ENCODE measurements at regions not wholly inside any gene's neighbourhood (a gene's known extent, or its start where the extent isn't known, plus 50 kb on each side); places are given as distances from the start of the nearest gene placed in this dataset.
"Not testable (repeated sequence)": the region's sequence is repeated elsewhere in the genome, so short reads cannot be mapped to it uniquely, and the experiment has no call there.

DNA sequence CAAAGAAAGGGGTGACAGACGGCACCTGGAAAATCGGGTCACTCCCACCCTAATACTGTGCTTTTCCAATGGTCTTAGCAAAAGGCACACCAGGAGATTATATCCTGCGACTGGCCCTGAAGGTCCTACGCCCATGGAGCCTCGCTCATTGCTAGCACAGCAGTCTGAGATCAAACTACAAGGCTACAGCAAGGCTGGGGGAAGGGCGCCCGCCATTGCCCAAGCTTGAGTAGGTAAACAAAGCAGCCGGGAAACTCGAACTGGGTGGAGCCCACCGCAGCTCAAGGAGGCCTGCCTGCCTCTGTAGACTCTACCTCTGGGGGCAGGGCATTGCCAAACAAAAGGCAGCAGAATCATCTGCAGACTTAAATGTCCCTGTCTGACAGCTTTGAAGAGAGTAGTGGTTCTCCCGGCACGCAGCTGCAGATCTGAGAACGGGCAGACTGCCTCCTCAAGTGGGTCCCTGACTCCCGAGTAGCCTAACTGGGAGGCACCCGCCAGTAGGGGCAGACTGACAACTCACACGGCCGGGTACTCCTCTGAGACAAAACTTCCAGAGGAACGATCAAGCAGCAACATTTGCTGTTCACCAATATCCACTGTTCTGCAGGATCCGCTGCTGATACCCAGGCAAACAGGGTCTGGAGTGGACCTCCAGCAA lies 406.0 kb downstream of the TFAP2B start:
- ATAC-seq: not testable (repeated sequence)

DNA sequence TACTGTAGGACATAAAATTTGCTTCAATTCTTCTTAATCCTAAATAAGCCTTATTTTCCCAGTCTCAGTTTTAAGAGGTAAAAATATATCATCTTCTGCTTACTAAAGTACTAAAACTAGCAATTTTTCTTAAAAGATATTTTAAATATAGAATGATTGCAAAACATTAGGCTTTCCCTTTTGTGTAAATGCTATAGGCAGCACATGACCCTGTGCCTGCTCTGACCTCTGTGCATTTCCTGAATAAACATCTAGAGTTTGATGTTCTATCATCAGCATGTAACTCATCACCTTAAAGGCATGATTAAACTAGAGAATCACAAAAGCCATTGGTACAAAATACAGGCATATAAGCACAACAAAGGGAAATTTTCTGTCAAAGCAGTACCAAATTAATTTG lies 422.7 kb downstream of the TFAP2B start:
- ATAC-seq (no peak), DNase-seq (no peak)
- no peak overlapping the region for H3K4me3 Mint-ChIP-seq
- no peaks in the 10 kb centered on the region for H3K9me3 Mint-ChIP-seq
- H3K27me3 Mint-ChIP-seq: no peaks in the 10 kb centered on the region
- H3K4me1 Mint-ChIP-seq: no peaks in the 10 kb centered on the region
- H3K27ac Mint-ChIP-seq: no peak overlapping the region

More for the DNA sequence above, 406.0 kb downstream of the TFAP2B start:
- not testable (repeated sequence) for H3K27ac Mint-ChIP-seq, H3K27me3 Mint-ChIP-seq, H3K9me3 Mint-ChIP-seq, H3K4me3 Mint-ChIP-seq, DNase-seq, H3K4me1 Mint-ChIP-seq

DNA sequence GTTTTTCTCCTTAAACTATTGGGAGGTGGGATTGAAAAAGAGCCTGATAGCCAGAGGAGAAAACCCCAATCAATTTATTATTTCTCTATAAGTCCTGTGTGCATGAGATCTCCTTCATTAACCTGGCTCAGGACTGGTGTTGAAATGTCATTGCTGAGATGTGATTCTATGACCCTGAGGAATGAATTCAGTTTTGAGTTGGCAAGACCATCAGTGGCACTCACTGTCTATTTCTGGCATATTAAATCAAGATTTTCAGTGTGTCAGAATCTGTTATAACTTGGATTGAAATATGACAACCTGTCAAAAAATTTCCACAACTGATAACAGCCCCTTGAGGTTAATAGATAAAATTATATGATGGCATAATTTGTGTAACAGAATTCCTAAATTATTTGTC lies 431.1 kb downstream of the TFAP2B start:
- no peaks in the 10 kb centered on the region for H3K9me3 Mint-ChIP-seq
- no peak overlapping the region for H3K27ac Mint-ChIP-seq
- DNase-seq (no peak), ATAC-seq (no peak)
- H3K4me1 Mint-ChIP-seq: no peaks in the 10 kb centered on the region
- no peak overlapping the region for H3K4me3 Mint-ChIP-seq
- H3K27me3 Mint-ChIP-seq: no peaks in the 10 kb centered on the region

DNA sequence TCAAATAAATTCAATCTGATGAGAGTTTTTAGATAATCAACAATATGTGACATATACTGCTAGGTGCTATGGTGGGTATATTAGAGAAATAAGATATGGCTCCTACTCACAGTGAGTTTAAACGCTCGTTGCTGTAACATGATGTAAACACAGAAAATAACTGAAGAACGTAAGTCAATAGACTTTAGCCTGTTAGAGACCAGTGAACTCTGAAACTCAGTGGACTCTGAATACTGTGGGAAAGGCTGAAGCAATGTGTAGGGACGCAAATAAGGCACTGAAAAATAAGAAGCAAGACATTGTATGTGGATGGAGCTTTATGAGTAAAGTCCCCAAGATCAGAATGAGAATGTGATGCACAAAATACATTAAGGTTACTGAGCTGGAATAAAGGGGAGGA lies 431.6 kb downstream of the TFAP2B start:
- H3K27ac Mint-ChIP-seq: no peak overlapping the region
- no peaks in the 10 kb centered on the region for H3K4me1 Mint-ChIP-seq
- H3K27me3 Mint-ChIP-seq: no peaks in the 10 kb centered on the region
- ATAC-seq (no peak), DNase-seq (no peak)
- no peaks in the 10 kb centered on the region for H3K9me3 Mint-ChIP-seq
- H3K4me3 Mint-ChIP-seq: no peak overlapping the region

DNA sequence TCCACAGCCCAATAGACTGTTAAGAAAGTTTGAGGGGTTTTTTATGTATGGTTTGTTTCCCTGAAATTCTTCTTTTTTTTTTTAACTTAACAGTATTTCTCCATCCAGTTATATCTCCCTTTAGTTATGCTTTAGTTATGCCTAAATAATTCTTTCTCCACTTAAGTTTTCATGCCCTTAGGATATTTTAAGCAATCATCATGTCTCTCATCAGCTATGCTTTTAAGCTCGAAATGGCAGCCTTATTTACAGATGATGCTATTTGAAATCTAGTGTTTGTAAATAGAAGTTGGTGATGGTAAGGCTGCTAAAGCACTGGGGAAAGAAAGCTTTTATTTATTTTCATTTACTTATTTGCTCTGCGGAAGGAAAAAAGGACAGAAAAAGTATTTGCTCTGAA lies 439.3 kb downstream of the TFAP2B start:
- Mint-ChIP-seq H3K4me3 (no peak overlapping the region), H3K27me3 (no peaks in the 10 kb centered on the region), H3K27ac (no peak overlapping the region), H3K4me1 (no peaks in the 10 kb centered on the region), H3K9me3 (no peaks in the 10 kb centered on the region)
- ATAC-seq (no peak), DNase-seq (no peak)

DNA sequence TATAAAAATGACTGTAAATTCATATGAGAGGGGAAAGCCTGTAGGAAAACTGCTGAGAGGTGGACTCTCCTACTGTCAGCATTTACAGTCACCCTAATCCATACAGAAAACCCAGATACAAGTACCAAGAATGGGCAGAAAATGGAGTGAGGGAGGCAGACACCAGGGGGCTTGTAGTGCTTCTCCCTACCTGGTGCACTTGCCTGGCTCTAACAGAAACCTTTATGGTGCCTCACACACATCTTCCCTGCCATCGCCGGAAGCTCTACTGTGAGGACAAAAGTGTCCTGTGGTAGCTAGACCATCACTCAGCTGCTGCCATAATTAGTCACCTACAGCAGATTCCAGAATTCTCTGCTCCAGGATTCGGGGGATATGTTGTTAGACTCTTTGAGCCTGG lies 441.3 kb downstream of the TFAP2B start:
- Mint-ChIP-seq H3K4me3 (no peak overlapping the region), H3K27me3 (no peaks in the 10 kb centered on the region), H3K4me1 (no peaks in the 10 kb centered on the region), H3K9me3 (no peaks in the 10 kb centered on the region), H3K27ac (no peak overlapping the region)
- ATAC-seq: no peak
- DNase-seq: no peak

DNA sequence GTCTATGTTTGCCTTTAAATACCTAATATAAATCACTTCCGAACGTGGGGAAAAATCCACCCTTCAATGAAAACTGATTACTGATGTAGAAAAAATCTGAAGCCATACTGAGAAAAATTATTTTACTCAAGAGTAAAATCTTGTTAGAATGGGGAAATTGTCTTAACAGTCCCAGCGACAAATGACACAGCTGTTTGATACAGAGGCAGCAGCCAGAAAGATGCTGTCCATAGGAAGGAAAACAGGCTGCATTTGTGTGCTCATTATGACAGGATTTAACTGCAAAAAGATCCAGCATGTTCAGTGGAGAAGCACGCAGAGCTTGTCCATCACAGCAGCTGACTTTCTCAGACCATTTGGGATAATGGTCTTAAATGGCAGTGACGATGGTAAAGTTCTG lies 443.0 kb downstream of the TFAP2B start:
- H3K4me3 Mint-ChIP-seq: no peak overlapping the region
- H3K4me1 Mint-ChIP-seq: no peaks in the 10 kb centered on the region
- DNase-seq: no peak

DNA sequence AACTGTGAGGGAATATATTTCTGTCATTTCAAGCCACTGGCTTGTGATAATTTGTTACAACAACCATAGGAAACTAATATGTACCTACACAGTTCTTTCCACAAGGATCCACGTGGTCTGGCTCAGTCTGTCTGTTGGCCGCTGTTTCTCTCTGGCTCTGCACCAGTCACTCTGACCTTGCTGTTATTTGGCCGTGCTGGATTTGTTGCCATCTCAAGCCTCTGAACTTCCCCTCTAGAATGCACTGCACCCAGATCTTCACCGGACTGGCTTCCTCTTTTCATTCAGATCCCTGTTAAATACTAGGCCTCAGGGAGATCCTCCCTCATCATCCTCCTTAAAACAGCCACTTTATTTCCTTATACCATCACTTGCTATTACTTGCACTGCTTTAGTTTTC lies 446.8 kb downstream of the TFAP2B start:
- no peaks in the 10 kb centered on the region for H3K4me1 Mint-ChIP-seq
- no peaks in the 10 kb centered on the region for H3K27me3 Mint-ChIP-seq
- ATAC-seq: no peak
- no peak overlapping the region for H3K4me3 Mint-ChIP-seq
- H3K27ac Mint-ChIP-seq: no peak overlapping the region
- no peaks in the 10 kb centered on the region for H3K9me3 Mint-ChIP-seq
- DNase-seq: no peak

More for the DNA sequence above, 443.0 kb downstream of the TFAP2B start:
- no peaks in the 10 kb centered on the region for H3K9me3 Mint-ChIP-seq
- H3K27me3 Mint-ChIP-seq: no peaks in the 10 kb centered on the region
- ATAC-seq: no peak
- H3K27ac Mint-ChIP-seq: no peak overlapping the region

DNA sequence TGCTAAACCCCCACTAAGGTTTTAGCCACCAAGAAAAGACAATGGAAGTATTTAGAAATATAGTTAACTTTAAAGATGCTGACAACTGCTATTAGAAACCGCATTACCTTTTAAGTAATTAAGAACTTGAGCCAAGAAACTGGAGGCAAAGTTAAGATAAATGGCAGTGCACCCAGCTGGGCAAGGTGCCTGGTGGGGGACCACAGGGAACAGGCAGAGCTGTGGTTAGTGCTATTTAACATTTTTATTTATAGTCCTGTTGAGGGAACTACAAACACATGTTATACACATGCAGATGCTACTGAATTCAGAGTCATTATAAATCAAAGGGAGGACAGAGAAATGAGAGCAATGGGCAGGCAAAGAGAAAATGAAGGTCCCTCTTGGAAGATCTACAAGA lies 447.9 kb downstream of the TFAP2B start:
- H3K27me3 Mint-ChIP-seq: no peaks in the 10 kb centered on the region
- H3K27ac Mint-ChIP-seq: no peak overlapping the region
- no peak overlapping the region for H3K4me3 Mint-ChIP-seq
- DNase-seq (no peak), ATAC-seq (no peak)
- H3K4me1 Mint-ChIP-seq: no peaks in the 10 kb centered on the region
- no peaks in the 10 kb centered on the region for H3K9me3 Mint-ChIP-seq

DNA sequence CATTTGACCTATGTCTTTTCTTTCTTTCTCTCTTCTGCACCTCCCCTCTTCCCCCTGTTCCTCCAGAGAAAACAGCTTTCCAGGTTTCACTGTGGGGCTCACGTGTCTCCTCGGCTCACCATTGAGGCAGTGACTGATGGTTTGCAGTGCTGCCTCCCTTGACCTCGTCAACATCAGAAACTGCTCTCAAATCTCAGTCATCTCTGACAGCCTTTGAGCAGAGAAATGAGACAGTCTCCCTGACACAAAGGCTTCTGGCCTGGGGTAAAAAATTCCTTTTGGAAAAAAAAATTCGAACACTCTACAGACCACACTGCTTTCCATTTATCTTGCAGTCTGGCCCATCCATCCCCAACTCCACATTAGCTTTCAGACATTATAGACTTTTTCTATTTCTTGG lies 450.0 kb downstream of the TFAP2B start:
- no peak overlapping the region for H3K4me3 Mint-ChIP-seq
- ATAC-seq (no peak), DNase-seq (no peak)
- peaks cover 0 to 5% of the 10 kb centered on the region in 2 donors for H3K9me3 Mint-ChIP-seq
- no peaks in the 10 kb centered on the region for H3K27me3 Mint-ChIP-seq
- no peak overlapping the region for H3K27ac Mint-ChIP-seq
- no peaks in the 10 kb centered on the region for H3K4me1 Mint-ChIP-seq

DNA sequence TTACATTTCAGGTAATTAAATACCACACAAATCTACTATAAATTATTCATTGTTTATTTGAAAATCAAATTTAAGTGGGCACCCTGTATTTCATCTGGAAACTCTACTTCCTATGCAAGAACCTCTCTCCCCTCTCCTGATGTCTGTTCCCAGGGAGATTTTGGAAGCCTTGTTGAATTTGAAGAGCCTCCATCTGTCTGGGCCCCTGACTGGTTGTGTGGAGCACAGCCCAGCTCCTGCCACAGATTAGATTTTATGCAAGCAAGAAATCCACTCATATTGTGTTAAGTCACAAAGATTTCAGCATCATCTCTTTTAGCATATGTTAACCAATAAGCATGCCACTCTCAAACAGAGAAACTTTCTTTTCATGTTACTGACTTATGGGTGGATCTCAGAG lies 451.2 kb downstream of the TFAP2B start:
- H3K4me3 Mint-ChIP-seq: no peak overlapping the region

DNA sequence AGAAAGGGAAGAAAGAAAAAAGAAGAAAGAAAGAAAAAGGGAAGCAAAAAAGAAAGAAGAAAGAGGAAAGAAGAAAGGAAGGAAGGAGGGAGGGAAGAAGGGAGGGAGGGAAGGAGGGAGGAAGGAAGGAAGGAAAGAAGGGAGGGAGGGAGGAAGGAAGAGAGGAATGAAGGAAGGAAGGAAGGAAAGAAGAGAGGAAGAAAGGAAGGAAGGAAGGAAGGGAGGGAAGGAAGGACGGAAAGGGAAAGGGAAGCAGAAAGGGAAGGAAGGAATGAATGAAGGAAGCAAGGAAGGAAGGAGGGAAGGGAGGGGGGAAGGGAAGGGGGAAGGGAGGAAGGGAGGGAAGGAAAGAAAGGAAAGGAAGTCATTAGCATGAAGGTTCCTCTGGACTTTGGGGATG lies 452.9 kb downstream of the TFAP2B start:
- H3K27me3 Mint-ChIP-seq: no peaks in the 10 kb centered on the region

More for the DNA sequence above, 451.2 kb downstream of the TFAP2B start:
- Mint-ChIP-seq H3K4me1 (no peaks in the 10 kb centered on the region), H3K9me3 (peaks cover 0 to 5% of the 10 kb centered on the region in 2 donors), H3K27me3 (no peaks in the 10 kb centered on the region), H3K27ac (no peak overlapping the region)
- ATAC-seq: no peak
- DNase-seq: no peak

DNA sequence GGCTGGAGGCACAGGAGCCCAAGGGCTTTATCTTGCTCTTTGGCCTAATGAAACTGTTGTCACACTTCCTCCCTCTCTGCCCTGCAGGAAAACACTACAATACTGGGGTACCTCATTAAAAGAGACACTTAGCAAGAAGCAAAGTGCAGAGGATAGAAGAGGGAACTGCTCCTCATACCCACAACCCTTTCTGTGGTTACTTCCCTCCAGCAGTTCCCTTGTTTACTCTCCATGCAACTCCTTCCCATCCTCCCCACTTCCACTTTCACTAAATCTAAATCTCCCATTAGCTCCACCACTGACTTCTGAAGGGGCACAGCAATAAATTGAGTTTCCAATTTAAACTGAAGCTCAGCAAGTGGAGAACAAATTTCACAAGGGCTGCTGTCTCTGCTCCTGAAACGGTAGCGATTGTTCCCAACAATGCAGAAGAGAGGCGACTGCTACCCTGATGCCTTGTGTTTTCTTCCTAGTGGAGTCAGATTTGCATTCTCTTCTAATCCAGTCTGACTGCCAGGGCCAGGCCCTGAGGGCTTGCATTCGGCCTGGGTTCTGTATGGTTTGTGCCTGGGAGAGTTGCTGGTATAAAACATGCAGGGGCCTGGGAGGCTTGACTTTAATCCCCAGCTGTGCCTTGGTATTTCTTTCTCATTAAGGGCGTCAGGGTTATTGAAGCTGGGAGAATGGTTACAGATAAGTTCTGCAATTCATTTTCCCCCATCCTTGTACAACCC lies 454.7 kb downstream of the TFAP2B start:
- no peak for DNase-seq
- no peak overlapping the region for H3K4me3 Mint-ChIP-seq
- no peaks in the 10 kb centered on the region for H3K4me1 Mint-ChIP-seq
- H3K27me3 Mint-ChIP-seq: no peaks in the 10 kb centered on the region
- peaks cover 0 to 5% of the 10 kb centered on the region in 2 donors for H3K9me3 Mint-ChIP-seq
- ATAC-seq: no peak
- no peak overlapping the region for H3K27ac Mint-ChIP-seq

More for the DNA sequence above, 452.9 kb downstream of the TFAP2B start:
- ATAC-seq: no peak
- Mint-ChIP-seq H3K9me3 (peaks cover 0 to 5% of the 10 kb centered on the region in 2 donors), H3K4me1 (no peaks in the 10 kb centered on the region), H3K27ac (no peak overlapping the region), H3K4me3 (no peak overlapping the region)
- DNase-seq: no peak

DNA sequence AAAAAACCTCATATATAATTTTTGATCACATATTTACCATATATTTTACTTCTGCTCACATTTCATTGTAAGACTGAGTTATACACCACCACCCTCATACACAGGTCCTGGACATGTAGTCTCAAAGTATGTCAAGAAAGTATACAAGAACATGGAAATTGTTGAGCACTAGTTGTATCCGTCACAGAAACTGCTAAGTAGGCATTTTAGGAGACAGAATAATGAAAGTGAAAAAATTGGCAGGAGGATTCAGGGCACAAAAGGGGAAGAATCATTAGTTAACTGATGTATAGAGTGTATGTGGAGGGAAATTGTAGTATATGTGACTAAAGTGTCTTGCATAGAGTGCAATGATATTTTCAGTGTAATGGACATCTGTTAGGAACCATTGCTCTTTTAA lies 458.8 kb downstream of the TFAP2B start:
- peaks cover 0 to 5% of the 10 kb centered on the region in 2 donors for H3K9me3 Mint-ChIP-seq
- H3K4me3 Mint-ChIP-seq: no peak overlapping the region
- H3K4me1 Mint-ChIP-seq: no peaks in the 10 kb centered on the region
- no peak overlapping the region for H3K27ac Mint-ChIP-seq
- no peaks in the 10 kb centered on the region for H3K27me3 Mint-ChIP-seq
- no peak for ATAC-seq
- no peak for DNase-seq

DNA sequence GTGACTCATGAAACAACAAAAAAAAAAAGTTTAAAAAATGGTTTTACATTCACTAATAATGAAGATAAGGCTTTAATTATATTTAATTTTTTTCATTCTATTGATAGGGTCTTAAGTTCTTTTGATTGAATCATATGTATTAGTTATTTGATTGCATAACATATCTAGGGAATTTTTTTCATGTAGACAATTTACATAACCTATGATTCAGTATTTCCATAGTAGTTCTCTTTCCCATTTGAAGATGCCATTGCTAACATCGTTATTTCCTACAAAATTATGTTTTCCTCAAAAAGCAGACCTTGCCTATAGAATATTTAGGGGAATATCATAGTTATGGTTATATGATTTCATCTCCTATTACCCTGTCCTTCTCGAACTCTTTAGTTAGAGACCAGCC lies 463.4 kb downstream of the TFAP2B start:
- Mint-ChIP-seq H3K9me3 (peaks cover 0 to 5% of the 10 kb centered on the region in 2 donors), H3K4me1 (no peaks in the 10 kb centered on the region), H3K27ac (no peak overlapping the region), H3K27me3 (no peaks in the 10 kb centered on the region), H3K4me3 (no peak overlapping the region)
- ATAC-seq: no peak
- no peak for DNase-seq

DNA sequence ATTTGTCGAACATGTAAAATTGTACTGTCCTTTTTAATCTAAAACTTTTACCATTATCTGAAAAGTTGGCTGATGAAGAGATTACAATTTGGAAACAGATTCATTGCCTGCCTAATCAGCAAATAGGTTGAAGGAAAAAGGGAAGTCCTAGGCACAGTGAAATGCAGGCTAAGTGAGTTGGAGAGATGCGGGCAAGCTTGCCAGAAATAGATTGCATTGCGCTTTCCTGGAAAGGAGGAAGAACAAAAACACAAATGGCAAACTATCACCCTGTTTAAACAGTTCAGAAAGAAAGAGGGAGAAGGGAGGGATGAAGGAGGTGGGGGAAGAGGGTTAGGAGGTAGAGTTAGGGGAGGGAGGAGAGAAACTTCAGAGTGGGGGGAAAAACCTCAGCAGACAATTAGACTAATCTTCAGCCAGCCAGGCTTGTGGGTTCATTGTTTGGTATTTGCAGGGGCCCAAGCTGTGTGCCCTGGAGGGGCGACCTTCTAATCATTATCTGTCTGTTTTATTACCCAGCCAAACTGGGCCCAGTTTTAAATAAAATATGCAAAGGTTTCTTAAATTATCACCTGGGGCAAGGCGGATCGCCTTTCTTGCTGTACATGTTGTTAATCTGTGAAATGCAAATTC lies 465.2 kb downstream of the TFAP2B start:
- Mint-ChIP-seq H3K4me3 (no peak overlapping the region), H3K4me1 (no peaks in the 10 kb centered on the region), H3K27ac (no peak overlapping the region), H3K27me3 (no peaks in the 10 kb centered on the region), H3K9me3 (peaks cover 0 to 5% of the 10 kb centered on the region in 2 donors)
- no peak for DNase-seq
- no peak for ATAC-seq
